Endodermal cell (in vitro differentiated cells): ENCODE measurements at regions not wholly inside any gene's neighbourhood (a gene's known extent, or its start where the extent isn't known, plus 50 kb on each side); places are given as distances from the start of the nearest gene placed in this dataset.

Source experiments
- DNase-seq: peaks from one replicate; pipeline ENCODE4 v3.0.0-alpha.2; 2017
- H3K27ac ChIP-seq: 2 replicates; pipeline ENCODE4 v1.5.1; 2013; ENCODE audit warnings: mild to moderate bottlenecking, low read depth, low read length, moderate library complexity
- H3K27me3 ChIP-seq: 2 replicates; pipeline ENCODE4 v1.6.1; 2013; ENCODE audit warnings: mild to moderate bottlenecking, low read length, moderate library complexity; ENCODE audit not compliant: insufficient read depth, control insufficient read depth, poor library complexity, severe bottlenecking
- H3K36me3 ChIP-seq: 2 replicates; pipeline ENCODE4 v1.7.0; 2013; ENCODE audit warnings: mild to moderate bottlenecking, low read length, moderate library complexity; ENCODE audit not compliant: control insufficient read depth, insufficient read depth
- H3K4me1 ChIP-seq: one replicate; pipeline ENCODE4 v1.7.0; 2013; ENCODE audit warnings: low read length; ENCODE audit not compliant: control insufficient read depth, insufficient read depth
- H3K4me3 ChIP-seq: 2 replicates; pipeline ENCODE4 v1.5.1; 2013; ENCODE audit warnings: mild to moderate bottlenecking, low read length, moderate library complexity
- H3K9ac ChIP-seq: 2 replicates; pipeline ENCODE4 v1.6.1; 2013; ENCODE audit warnings: mild to moderate bottlenecking, low read length, moderate library complexity; ENCODE audit not compliant: poor library complexity, severe bottlenecking; ENCODE audit errors: extremely low read depth
- H3K9me3 ChIP-seq: 2 replicates; pipeline ENCODE4 v1.6.1; 2013; ENCODE audit warnings: mild to moderate bottlenecking, low read length, moderate library complexity; ENCODE audit not compliant: control insufficient read depth
- H3K27ac Mint-ChIP-seq: 2 replicates; pipeline ENCODE4 v1.8.0; 2020; ENCODE audit warnings: mixed read lengths
- H3K27me3 Mint-ChIP-seq: 2 replicates; pipeline ENCODE4 v1.8.0; 2021; ENCODE audit warnings: mild to moderate bottlenecking, mixed read lengths; ENCODE audit not compliant: insufficient read depth
- H3K36me3 Mint-ChIP-seq: 2 replicates; pipeline ENCODE4 v1.8.0; 2020; ENCODE audit warnings: low read depth, mixed read lengths
- H3K4me1 Mint-ChIP-seq: 2 replicates; pipeline ENCODE4 v1.8.0; 2020; ENCODE audit warnings: mixed read lengths
- H3K4me3 Mint-ChIP-seq: 2 replicates; pipeline ENCODE4 v1.8.0; 2020; ENCODE audit warnings: mild to moderate bottlenecking, moderate library complexity, mixed read lengths
- H3K9me3 Mint-ChIP-seq: 2 replicates; pipeline ENCODE4 v1.8.0; 2020; ENCODE audit warnings: mild to moderate bottlenecking, mixed read lengths
- WGBS, 2 experiments: methylation state at CpG; one replicate each; pipeline versions ENCODE4 v1.1.5 to v1.1.7; 2013; ENCODE audit warnings: missing lambda C conversion rate in 2 of 2, mixed read lengths in 1 of 2; ENCODE audit not compliant: insufficient coverage in 1 of 2, insufficient read length in 1 of 2; 5-methylcytosine and 5-hydroxymethylcytosine counted together
- TF ChIP-seq, protein P1 (sequence below): fragments of 200-600 bp; sonication (generic); conservative IDR thresholded peaks from 2 replicates; pipeline ENCODE4 v1.5.0; 2021; ENCODE audit warnings: antibody characterized with exemption, mild to moderate bottlenecking

DNA sequence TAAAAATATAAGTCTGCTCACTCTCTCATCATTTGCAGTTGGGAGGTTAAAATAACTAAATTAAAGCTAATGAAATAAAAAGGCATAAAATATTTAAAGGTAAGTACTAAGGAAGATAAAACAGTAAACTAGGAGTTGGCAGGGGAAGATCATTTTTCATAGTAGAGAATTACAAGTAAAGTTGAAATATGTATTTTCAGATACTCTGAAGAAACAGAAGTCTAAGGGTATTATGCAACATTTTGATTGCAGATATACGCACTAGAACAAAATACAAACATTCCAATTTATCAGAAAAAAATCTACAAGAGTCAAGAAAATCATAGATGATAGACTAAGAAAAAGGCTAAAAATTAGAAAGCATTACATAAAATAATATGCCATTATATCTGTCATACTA is 167.6 kb upstream of the CTAGE1 start:
- Histone ChIP-seq H3K4me3 (no peak overlapping the region), H3K9me3 (no peaks in the 10 kb centered on the region), H3K36me3 (no peaks in the 10 kb centered on the region), H3K27ac (no peak overlapping the region), H3K27me3 (no peaks in the 10 kb centered on the region), H3K9ac (no peak overlapping the region), H3K4me1 (no peaks in the 10 kb centered on the region)
- Mint-ChIP-seq H3K4me3 (no peak overlapping the region), H3K9me3 (no peaks in the 10 kb centered on the region), H3K27me3 (peaks cover 4% of the 10 kb centered on the region), H3K27ac (no peak overlapping the region), H3K4me1 (no peaks in the 10 kb centered on the region), H3K36me3 (no peaks in the 10 kb centered on the region)
- TF ChIP-seq, protein P1, sequence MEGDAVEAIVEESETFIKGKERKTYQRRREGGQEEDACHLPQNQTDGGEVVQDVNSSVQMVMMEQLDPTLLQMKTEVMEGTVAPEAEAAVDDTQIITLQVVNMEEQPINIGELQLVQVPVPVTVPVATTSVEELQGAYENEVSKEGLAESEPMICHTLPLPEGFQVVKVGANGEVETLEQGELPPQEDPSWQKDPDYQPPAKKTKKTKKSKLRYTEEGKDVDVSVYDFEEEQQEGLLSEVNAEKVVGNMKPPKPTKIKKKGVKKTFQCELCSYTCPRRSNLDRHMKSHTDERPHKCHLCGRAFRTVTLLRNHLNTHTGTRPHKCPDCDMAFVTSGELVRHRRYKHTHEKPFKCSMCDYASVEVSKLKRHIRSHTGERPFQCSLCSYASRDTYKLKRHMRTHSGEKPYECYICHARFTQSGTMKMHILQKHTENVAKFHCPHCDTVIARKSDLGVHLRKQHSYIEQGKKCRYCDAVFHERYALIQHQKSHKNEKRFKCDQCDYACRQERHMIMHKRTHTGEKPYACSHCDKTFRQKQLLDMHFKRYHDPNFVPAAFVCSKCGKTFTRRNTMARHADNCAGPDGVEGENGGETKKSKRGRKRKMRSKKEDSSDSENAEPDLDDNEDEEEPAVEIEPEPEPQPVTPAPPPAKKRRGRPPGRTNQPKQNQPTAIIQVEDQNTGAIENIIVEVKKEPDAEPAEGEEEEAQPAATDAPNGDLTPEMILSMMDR: no peak
- WGBS, 2 experiments: no CpG with 5 or more reads among the region's 1 CpG
- DNase-seq: no peak

DNA sequence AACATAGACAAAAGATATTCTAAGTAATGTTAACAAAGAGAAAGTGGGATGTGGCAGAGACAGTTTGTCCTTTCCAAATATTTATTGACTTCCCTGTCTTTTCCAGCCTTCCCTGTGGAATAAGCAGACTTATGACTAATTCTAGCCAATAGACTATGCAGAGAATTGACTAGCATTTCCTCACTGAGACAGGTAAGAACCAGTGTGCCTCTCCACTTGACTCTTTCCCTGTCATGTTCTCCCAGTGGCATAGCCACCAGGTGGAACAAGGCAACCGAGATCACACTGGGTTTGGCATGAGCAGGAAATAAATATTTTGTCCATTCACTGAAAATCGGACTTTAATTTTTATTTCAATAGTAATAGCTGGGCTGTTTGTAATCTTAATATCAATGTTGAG is 168.1 kb upstream of the CTAGE1 start:
- no peaks in the 10 kb centered on the region for H3K36me3 Mint-ChIP-seq
- H3K27me3 Mint-ChIP-seq: peaks cover 5% of the 10 kb centered on the region
- H3K9me3 ChIP-seq: no peaks in the 10 kb centered on the region
- H3K27ac Mint-ChIP-seq: no peak overlapping the region
- H3K27ac ChIP-seq: no peak overlapping the region
- H3K27me3 ChIP-seq: no peaks in the 10 kb centered on the region
- no peaks in the 10 kb centered on the region for H3K9me3 Mint-ChIP-seq
- no peaks in the 10 kb centered on the region for H3K36me3 ChIP-seq
- no peak overlapping the region for H3K9ac ChIP-seq
- H3K4me3 Mint-ChIP-seq: no peak overlapping the region
- no peak overlapping the region for H3K4me3 ChIP-seq
- no peaks in the 10 kb centered on the region for H3K4me1 ChIP-seq
- no peak for DNase-seq
- TF ChIP-seq, protein P1: no peak
- 83 to 100% methylated on average over 2 of the region's 2 CpGs for WGBS, 2 experiments
- no peaks in the 10 kb centered on the region for H3K4me1 Mint-ChIP-seq

DNA sequence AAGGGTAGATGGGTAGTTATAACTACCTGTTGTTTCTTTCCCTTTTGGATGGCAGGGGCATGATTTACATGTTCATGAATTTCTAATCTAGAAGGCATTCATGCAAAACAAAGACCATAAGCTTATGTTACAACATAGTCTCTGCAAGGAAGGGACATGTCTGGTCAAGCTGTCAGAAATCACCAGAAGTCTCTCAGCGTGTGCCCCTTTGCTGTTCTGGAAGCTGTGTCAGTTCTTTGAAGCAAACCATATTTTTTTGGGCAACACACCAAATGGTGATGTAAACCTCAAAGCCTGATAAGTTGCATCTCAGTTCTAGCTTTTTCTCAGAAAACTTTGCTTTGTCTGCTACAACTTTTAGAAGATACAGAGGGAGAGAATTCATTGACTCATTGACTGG is 173.5 kb upstream of the CTAGE1 start:
- Histone ChIP-seq H3K4me3 (no peak overlapping the region), H3K4me1 (no peaks in the 10 kb centered on the region), H3K9me3 (no peaks in the 10 kb centered on the region), H3K27me3 (no peaks in the 10 kb centered on the region), H3K36me3 (no peaks in the 10 kb centered on the region), H3K9ac (no peak overlapping the region), H3K27ac (no peak overlapping the region)
- no peaks in the 10 kb centered on the region for H3K9me3 Mint-ChIP-seq
- no peak overlapping the region for H3K27ac Mint-ChIP-seq
- WGBS, 2 experiments: 91% methylated on average over 1 of the region's 1 CpG
- no peaks in the 10 kb centered on the region for H3K4me1 Mint-ChIP-seq
- DNase-seq: no peak
- H3K27me3 Mint-ChIP-seq: peaks cover 5% of the 10 kb centered on the region
- TF ChIP-seq, protein P1: no peak
- H3K4me3 Mint-ChIP-seq: no peak overlapping the region
- H3K36me3 Mint-ChIP-seq: no peaks in the 10 kb centered on the region
